Hematopoietic multipotent progenitor cell (in vitro differentiated cells): ENCODE measurements at regions not wholly inside any gene's neighbourhood (a gene's known extent, or its start where the extent isn't known, plus 50 kb on each side); places are given as distances from the start of the nearest gene placed in this dataset.
A peak's percentile ranks its signal among the peaks of the same experiment; 100 is the strongest.

Source experiments
- DNase-seq, 3 donors: peaks; one replicate each; pipeline ENCODE4 v3.0.0-alpha.2; 2011 to 2015; ENCODE audit warnings: low read depth in 2 of 3, low spot score in 2 of 3

DNA sequence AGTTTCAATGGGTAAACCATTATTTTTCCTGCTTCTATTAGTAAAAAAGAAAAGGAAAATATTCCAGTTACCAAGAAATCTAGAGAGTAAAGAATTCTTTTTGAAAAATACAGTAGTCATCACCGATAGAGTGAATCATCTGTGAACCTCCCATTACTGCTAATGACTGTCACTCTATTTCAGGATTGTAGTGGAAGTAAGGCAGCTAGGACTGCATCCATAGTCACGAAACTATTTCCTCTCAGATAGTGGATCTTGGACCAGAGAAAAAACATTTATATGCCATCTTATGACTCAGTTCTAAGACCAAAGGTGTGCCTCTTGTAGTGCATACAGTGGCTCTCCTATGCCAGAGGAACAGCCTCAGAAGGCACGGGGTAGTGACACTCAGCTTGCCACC lies 173.9 kb upstream of the PLEKHA5 start:
- no peak for DNase-seq

DNA sequence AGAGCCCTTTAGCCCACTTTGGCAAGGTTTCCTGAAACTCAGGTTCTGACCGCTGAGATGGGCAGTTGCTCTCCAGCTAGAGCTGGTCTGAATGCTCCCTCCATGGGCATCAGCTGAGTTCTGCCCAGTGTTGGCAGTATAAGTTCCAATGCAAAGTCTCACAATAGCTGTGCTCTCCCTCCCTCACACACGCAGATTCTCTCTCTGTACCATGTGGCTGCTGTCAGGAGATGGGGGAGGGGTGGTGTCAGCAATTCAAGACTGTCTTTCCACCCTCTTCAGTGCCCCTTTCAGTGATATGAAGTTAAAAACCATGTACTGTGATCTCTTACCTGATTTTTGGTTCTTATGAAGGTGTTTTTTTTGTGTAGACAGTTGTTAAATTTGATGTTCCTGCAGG lies 164.3 kb upstream of the PLEKHA5 start:
- DNase-seq, result no peak

DNA sequence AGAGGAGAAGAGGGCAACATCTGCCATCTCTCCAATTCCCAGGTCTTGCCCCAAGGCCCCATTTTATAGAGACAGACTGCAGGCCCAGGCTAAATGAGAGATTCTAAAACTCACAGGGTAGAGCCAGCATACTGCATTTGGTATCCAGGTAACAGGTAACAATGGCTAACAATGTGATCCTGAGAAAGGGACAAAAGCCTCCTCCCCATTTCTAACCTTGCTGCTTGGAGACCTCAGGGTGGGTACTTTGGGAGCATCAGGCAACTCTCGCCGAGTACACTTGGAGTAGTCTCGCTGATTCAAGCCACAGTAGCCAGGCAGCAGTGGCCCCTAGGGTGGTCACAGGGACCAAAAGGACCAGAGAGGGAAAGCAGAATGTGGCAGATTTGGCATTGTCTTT lies 162.6 kb upstream of the PLEKHA5 start:
- DNase-seq, result no peak

DNA sequence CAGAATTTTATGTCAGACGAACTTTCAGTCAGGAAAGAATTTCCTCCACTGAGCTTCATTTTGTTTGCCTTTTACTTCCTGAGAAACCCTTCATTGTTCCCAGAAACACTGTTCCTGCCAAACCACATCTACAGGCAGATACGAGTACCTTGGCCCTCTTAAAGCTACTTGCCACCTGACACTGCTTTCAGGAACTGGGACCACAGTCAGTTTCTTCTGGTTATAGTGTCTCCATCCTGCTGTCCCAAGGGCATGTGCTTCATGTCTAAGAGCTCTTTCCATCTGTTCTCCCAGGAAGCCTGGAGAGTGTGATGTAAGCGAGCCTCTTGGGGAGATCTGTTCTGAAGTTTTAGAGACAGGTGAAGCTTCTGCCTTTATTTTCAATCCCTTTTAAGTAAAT lies 161.7 kb upstream of the PLEKHA5 start:
- no peak for DNase-seq

DNA sequence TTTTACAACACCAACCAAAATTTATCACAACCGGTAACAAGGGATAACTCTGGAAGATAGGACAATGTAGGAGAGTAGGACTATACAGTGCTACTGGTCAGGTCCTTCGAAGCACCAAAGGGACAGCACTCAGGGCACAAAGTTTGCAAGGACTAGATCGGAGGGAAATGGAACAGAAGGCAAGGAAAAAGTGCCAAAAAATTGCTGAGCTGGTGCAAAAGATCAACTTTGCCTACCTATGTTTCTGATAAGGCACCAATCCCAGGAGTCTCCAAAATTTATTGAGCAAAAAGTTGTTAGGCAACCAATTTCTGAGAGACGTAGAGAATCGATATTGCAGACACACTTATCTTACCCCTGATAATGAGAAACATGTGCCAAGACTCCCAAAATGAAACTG lies 160.0 kb upstream of the PLEKHA5 start:
- DNase-seq, result no peak

DNA sequence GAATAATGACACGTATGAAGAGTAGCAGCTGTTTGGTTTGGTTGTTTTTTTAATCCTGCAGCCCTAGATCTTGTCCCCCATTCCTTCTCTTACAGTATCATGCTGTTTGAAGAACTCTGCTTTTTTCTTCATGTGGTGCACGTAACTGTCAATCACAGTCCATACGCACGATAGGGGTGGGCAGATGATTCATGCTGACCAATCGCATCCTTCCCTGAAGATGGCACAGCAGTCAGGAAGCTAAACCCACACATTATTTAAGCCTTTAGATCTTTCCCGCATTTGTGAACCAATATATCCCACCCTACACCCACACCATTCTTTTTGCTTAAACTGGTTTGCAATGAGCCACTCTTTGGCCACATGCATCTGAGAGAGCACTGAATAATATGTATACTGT lies 158.9 kb upstream of the PLEKHA5 start:
- no peak for DNase-seq

DNA sequence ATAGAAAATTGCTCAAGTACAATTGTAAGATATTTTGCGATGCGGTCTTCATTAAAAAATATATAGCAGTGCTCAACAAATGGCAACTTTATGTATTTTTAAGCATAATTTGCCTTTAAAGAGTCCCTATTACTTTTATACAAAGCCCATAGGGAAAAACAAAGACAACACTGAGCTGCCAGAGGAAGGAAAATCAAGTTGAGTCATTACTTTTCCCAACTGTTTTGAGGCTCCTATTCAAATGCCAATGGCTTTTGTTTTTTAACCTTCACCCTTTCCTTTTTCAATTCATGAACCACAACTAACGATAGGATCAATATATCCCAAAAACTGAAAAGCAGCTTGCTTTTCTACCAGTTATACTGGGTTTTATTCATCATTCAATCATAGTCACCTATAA lies 157.6 kb upstream of the PLEKHA5 start:
- no peak for DNase-seq

DNA sequence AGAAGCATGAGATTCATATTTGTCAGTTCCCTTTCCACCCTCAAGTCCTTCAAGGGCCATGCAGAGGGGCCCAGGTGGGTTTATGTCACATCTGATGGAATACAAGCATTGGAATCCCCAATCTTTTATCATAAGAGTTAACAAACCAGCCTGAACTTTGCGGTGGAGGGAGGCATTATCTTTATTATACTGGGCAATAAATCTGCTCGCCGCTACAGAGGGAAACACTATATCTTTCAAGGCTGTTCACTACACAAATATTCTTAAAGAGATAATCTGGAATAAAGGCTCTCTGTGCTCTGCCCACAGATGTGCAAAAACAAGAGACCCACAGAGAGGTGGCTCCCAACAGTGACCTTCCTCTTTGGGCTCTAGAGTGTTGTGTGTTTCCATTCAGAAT lies 153.6 kb upstream of the PLEKHA5 start:
- DNase-seq, result no peak

DNA sequence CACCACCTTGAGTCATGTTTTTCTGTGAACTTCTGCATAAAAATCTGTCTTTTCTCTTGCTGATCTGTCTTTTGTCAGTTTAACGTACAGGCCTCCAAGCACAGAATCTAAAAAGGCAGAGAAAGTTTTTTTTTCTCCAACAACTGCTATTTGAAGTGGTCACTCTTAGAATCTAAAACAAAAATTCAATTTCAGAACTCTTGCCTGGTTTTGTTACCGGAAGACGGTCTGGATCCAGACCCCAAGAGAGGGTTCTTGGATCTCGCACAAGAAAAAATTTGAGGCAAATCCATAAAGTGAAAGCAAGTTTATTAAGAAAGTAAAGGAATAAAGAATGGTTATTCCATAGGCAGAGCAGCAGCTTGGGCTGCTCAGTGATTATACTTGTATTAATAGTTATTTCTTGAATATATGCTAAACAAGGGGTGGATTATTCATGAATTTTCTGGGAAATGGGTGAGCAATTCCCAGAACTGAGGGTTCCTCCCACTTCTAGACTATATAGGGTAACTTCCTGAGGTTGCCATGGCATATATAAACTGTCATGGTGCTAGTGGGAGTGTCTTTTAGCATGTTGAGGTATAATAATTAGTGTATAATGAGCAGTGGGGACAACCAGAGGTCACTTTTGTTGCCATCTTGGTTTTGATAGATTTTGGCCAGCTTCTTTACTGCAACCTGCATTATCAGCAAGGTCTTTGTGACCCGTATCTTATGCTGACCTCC lies 150.0 kb upstream of the PLEKHA5 start:
- DNase-seq, result no peak

DNA sequence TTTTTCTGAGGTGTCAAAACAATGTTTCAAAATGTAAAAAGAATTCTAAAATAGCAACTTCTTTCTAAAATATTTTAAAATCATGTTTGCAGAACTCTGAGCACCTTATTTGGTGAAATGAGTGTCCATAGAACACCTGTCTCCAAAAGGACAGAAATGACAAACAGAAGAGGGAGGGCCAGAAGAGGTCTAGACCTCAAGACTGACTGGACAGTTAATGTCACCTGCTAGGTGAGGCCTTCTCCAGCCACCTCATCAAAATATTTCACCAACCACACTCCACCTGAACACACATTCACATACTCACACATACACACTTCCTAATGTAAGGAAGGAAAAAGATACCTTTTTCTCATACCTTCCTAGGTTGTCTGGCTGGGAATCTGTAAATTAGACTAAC lies 147.8 kb upstream of the PLEKHA5 start:
- DNase-seq, result no peak

DNA sequence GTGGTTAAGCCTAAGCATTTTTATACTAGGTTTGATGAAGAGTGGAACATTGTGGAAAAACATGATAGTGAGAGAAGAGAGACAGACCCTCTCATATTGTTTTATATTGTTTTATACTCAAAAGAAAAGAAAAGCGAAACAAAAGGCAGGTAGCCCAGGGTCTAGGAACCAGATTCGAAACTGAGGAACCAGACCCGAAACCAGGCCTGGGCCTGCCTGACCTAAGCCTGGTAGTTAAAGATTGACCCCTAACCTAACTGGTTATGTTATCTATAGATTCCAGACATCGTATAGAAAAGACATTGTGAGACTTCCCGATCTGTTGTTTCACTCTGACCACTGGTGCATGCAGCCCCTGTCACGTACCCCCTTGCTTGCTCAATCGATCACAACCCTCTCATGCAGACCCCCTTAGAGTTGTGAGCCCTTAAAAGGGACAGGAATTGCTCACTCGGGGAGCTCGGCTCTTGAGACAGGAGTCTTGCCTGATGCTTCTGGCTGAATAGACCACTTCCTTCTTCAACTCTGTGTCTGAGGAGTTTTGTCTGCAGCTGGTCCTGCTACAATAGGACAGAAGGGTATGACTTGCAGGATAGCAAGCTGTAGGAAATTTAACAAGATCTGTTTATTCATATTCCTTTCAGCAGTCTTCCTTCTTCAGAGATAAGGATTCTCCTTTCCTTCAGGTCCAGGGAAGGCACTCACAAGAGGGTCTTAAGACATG lies 147.1 kb upstream of the PLEKHA5 start:
- no peak for DNase-seq

DNA sequence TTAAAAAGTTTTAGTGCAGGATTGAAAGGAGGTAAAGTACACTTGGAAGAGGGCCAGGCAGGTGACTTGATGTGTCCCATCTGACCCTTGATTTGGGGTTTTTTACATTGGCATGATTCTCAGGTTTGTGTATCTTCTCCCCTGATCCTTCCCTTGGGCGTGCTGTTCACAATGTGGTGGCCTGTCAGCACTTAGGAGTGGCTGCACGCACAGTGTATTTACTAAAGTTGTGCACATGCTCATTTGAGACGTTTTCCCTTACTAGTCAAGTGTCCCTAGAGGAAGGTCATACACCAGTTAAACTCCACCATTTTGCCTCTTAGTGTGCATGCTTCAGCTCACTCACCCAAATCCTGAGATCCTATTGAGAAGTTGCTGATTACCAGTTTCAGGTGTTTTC lies 145.7 kb upstream of the PLEKHA5 start:
- DNase-seq, result no peak

DNA sequence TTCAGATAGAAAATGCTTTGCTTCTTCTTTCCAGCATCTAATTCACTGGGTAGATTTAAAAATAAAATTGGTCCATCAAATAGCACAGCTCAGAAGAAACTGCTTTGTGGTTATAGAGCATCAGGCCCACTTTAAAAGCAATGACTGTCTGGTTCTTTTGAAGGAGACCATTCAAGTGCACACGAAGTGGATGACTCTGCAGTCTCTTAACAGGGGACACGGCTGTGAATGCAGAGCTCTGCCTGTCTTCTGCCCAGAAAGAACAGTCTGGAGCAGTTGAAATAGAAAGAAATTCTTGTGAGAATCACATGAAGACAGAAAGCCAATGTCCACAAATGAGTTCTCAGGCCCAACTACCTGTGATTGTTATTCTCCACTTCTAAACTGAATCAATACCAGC lies 138.7 kb upstream of the PLEKHA5 start:
- DNase-seq, result no peak

DNA sequence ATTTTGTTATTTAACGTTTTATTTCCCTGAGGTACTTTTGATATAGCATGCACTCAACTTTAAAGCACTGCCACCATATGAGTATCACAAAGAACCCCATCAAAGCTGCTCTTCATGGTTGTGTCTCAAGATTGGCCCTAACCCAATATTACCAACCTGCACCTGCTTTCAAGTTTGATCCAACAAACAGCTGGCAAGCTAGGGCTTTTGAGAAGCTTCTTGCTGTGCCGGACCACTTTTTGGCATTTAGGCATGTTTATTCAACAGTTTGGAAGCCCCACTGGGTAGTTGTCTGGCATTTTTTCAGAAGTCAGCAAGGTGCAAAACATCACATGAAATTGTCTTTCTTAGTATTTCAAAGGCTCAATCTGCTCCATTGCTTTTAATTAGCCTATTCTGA lies 137.2 kb upstream of the PLEKHA5 start:
- DNase-seq, result no peak

DNA sequence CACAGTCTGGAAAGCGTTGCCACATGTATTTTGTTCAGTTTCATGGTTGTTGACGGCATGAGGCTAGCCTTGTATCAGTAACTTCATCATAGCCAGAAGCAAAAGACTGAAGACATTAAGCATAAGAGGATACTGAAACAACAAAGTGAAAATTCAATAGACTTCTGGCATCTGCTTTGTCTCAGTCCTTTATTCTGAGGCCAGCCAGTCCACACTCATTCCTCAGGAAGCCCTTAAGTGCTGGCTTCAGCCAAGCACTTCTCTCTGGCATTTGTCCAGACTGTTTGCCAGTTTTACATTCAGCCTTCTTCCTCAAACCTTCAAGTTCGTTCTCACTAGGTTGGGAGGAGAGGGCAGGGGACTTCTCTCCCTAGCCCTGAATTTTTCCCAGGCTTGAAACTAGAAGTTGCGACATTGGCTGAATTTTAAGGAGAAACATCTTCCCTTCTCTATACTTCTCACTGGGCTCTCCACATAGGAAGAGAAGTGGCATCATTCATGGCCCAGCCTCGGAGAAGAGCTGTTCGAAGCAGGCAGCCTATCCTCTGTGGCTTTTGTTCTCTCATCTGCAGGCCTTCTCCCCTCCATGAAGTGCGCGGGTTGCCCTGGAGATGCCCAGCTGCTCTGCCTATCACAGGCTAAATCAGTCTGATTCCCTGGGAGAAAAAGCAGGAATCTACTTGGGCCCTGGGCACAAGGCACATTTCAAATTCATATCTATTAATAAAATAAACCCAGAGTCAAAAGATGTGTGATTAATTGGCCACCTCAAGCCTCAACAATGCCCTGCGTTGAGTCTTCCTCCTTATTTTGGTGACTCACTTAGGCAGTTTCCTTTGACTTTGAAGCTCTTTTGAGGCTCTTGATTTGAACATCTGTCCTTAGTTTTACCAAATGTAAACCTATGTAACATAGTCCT lies 130.9 kb upstream of the PLEKHA5 start:
- peak in 2 of 3 donors; percentile 2 to 44 for DNase-seq

DNA sequence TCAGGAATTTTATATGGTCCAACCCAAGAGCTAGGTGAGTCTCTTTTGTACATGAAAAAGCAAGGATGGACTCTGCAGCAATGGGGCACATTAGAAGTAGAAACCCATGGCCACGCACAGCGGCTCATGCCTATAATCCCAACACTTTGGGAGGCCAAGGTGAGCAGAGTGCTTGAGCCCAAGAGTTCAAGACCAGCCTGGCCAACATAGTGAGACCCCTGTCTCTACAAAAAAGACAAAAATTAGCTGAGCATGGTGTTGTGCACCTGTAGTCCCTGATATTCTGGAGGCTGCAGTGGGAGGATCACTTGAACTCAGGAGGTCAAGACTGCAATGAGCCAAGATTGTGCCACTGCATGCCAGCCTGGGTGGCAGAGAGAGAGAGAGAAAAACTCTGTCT lies 128.7 kb upstream of the PLEKHA5 start:
- no peak for DNase-seq

DNA sequence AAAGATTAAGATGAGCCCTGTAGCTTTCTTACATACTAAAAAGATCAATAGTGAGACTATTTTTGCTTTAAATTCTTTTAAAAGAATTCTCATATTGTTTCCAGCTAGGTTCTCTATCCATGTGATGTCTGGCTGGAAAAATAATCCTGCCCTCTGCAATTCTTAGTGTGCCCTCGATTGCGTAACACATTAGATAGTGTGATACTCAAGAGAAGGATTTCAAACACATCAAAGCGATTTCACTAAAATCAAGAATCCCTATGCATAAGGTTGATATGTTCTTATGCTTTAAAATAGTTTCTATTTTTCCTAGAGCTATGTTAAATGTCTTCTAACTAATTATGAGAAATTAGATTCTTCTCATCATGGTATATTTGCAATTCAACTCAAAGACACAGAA lies 127.3 kb upstream of the PLEKHA5 start:
- no peak for DNase-seq

DNA sequence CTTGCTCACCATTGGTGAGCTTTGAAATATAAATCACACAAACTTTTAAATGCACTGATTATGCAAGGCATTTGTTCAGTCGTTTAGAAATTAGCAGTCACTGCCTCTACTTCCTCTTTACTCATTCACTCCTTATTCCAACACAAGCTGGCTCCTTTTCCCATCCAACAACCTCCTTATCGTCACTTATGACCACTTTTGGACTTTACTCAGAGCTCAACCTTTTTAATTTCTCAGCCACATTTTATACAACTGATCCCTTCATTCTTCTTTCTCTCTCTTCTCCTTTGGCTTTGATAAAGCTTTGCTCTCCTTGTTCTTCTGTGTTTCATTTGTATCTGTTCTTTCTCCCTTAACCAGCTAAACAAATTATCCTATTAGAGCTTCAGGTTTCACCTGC lies 126.4 kb upstream of the PLEKHA5 start:
- DNase-seq, result no peak

DNA sequence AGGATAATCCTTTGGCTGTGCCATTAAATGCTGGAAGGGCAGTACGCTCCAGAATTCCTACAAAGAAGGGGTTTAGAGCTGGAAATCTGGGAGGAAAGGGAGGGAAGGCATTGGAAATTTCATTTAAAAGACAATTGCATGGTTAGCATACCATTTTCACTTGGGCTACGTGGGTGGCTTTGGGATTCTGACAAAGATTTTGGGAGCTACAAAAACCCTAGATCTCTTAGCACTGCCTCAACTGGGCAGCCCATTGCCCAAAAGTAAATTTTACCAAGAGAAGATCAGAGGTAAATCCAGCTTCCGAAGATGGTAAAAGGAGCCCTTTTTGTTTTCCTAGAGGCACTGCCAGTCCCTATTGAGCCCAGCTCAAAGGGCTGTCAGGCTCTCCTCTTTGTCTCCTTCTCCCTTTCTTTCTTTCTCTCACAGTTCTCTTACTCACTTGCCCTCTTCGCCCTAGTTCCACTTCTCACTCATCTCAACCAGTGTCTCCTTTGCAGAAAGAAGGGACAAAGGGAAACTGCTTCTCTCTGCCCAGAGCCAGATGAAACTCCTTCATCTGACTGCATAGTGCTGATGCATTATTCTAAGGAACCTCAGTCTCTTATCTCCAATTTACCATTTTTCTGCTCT lies 125.4 kb upstream of the PLEKHA5 start:
- no peak for DNase-seq

DNA sequence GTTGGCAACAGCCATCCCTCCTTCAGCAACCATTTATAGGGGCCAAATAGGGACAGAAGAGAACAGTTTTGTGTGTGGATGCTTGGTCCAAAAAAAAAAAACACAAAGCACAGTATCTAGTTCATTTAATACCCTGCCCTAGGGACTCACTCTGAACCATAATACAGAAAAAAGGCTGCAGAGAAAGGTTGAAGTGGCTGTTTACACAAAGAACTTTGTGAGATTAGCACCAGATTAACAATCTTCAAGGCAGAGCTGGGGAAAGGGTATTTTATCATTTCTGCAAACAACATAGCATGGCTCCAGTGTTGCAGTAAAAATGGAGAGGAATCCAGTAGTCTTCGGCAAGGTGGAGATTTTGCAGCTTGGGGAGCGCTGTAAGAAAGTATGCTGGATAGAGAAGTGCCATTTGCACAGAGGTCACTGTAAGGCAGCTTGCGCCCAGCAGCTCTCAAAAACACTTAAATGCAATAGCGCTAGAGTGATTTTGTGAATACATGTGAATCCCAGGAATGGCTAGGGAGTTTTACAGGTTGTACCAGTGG lies 124.2 kb upstream of the PLEKHA5 start:
- no peak for DNase-seq

DNA sequence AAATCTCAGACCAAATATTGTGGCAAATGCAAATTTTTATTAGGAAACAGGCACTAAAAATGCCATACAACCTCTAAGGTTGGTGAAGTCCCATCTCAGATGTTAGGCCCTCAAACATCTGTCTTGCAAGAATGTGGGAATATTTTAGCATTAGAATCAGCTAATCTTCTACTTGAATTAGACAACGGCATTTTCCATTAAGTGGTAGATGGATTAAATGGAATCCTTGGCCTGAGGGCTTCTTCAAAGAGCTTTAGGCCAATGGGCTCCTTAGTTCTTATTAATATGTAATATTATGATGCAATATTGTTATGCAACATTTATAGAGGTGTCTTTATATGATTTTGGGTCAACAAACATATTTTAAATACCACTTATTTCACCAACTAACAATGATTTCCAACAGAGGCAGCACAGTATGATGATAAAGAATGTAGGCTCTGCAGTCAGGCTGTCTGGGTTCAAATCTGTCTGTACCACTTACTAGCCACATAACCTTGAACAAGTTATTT lies 122.9 kb upstream of the PLEKHA5 start:
- no peak for DNase-seq
